ENCODE measurements at regions not wholly inside any gene's neighbourhood (a gene's known extent, or its start where the extent isn't known, plus 50 kb on each side); places are given as distances from the start of the nearest gene placed in this dataset.
"Not testable (repeated sequence)": the region's sequence is repeated elsewhere in the genome, so short reads cannot be mapped to it uniquely, and the experiment has no call there.

- H3K27me3 Mint-ChIP-seq = no peaks in the 10 kb centered on the region
- no peak overlapping the region for H3K27ac Mint-ChIP-seq
- no peaks in the 10 kb centered on the region for H3K4me1 Mint-ChIP-seq
- H3K4me3 Mint-ChIP-seq = no peak overlapping the region
- no peak for ATAC-seq
- no peaks in the 10 kb centered on the region for H3K9me3 Mint-ChIP-seq
- H3K36me3 Mint-ChIP-seq = no peaks in the 10 kb centered on the region
Observed at GRCh38 chr9:2269778-2270177, 254.6 kb downstream of the SMARCA2 start.

- Mint-ChIP-seq H3K36me3 (no peaks in the 10 kb centered on the region), H3K4me1 (no peaks in the 10 kb centered on the region), H3K27ac (no peak overlapping the region), H3K9me3 (no peaks in the 10 kb centered on the region), H3K27me3 (peaks cover under 1% of the 10 kb centered on the region), H3K4me3 (no peak overlapping the region)
- no peak for ATAC-seq
Observed at GRCh38 chr9:2270565-2270964, 255.4 kb downstream of the SMARCA2 start.

GRCh38 chr9:2271426-2271825 lies 256.3 kb downstream of the SMARCA2 start:
- Mint-ChIP-seq H3K27me3 (peaks cover 9% of the 10 kb centered on the region), H3K4me1 (no peaks in the 10 kb centered on the region), H3K36me3 (no peaks in the 10 kb centered on the region), H3K9me3 (no peaks in the 10 kb centered on the region), H3K4me3 (no peak overlapping the region), H3K27ac (no peak overlapping the region)
- peak; percentile 84 for ATAC-seq

- no peak overlapping the region for H3K4me3 Mint-ChIP-seq
- ATAC-seq = no peak
Observed at GRCh38 chr9:2274762-2275161, 259.6 kb downstream of the SMARCA2 start.

GRCh38 chr9:2276296-2276695 lies 261.1 kb downstream of the SMARCA2 start:
- Mint-ChIP-seq H3K9me3 (no peaks in the 10 kb centered on the region), H3K27ac (no peak overlapping the region), H3K4me3 (no peak overlapping the region), H3K27me3 (peaks cover 24% of the 10 kb centered on the region), H3K36me3 (no peaks in the 10 kb centered on the region), H3K4me1 (no peaks in the 10 kb centered on the region)
- ATAC-seq = no peak

More at GRCh38 chr9:2274762-2275161, 259.6 kb downstream of the SMARCA2 start:
- H3K27ac Mint-ChIP-seq = no peak overlapping the region
- no peaks in the 10 kb centered on the region for H3K4me1 Mint-ChIP-seq
- no peaks in the 10 kb centered on the region for H3K36me3 Mint-ChIP-seq
- H3K27me3 Mint-ChIP-seq = peaks cover 24% of the 10 kb centered on the region
- no peaks in the 10 kb centered on the region for H3K9me3 Mint-ChIP-seq

- peaks cover 24% of the 10 kb centered on the region for H3K27me3 Mint-ChIP-seq
- H3K4me3 Mint-ChIP-seq, H3K36me3 Mint-ChIP-seq, ATAC-seq, H3K9me3 Mint-ChIP-seq, H3K27ac Mint-ChIP-seq, H3K4me1 Mint-ChIP-seq: not testable (repeated sequence)
Observed at GRCh38 chr9:2277133-2277532, 262.0 kb downstream of the SMARCA2 start.

- H3K36me3 Mint-ChIP-seq, H3K4me1 Mint-ChIP-seq, H3K27ac Mint-ChIP-seq, H3K9me3 Mint-ChIP-seq, H3K4me3 Mint-ChIP-seq, ATAC-seq: not testable (repeated sequence)
- peaks cover 24% of the 10 kb centered on the region for H3K27me3 Mint-ChIP-seq
Observed at GRCh38 chr9:2277644-2278043, 262.5 kb downstream of the SMARCA2 start.

- not testable (repeated sequence) for ATAC-seq, H3K4me1 Mint-ChIP-seq, H3K27ac Mint-ChIP-seq, H3K4me3 Mint-ChIP-seq, H3K36me3 Mint-ChIP-seq, H3K9me3 Mint-ChIP-seq
- H3K27me3 Mint-ChIP-seq = peaks cover 24% of the 10 kb centered on the region
Observed at GRCh38 chr9:2279138-2279537, 264.0 kb downstream of the SMARCA2 start.

- no peak for ATAC-seq
- no peaks in the 10 kb centered on the region for H3K4me1 Mint-ChIP-seq
- no peak overlapping the region for H3K4me3 Mint-ChIP-seq
- H3K27ac Mint-ChIP-seq = no peak overlapping the region
- H3K36me3 Mint-ChIP-seq = no peaks in the 10 kb centered on the region
- no peaks in the 10 kb centered on the region for H3K9me3 Mint-ChIP-seq
- peaks cover 17% of the 10 kb centered on the region for H3K27me3 Mint-ChIP-seq
Observed at GRCh38 chr9:2281031-2281802, 266.1 kb downstream of the SMARCA2 start.

- ATAC-seq = no peak
- Mint-ChIP-seq H3K27ac (no peak overlapping the region), H3K36me3 (no peaks in the 10 kb centered on the region), H3K9me3 (no peaks in the 10 kb centered on the region), H3K27me3 (peaks cover 11% of the 10 kb centered on the region), H3K4me1 (no peaks in the 10 kb centered on the region), H3K4me3 (no peak overlapping the region)
Observed at GRCh38 chr9:2281803-2282185, 266.6 kb downstream of the SMARCA2 start.

- Mint-ChIP-seq H3K9me3 (no peaks in the 10 kb centered on the region), H3K27ac (no peak overlapping the region), H3K4me1 (no peaks in the 10 kb centered on the region), H3K27me3 (peaks cover 6% of the 10 kb centered on the region), H3K4me3 (no peak overlapping the region), H3K36me3 (no peaks in the 10 kb centered on the region)
- ATAC-seq = no peak
Observed at GRCh38 chr9:2284770-2285169, 269.6 kb downstream of the SMARCA2 start.

- H3K4me3 Mint-ChIP-seq = no peak overlapping the region
- no peaks in the 10 kb centered on the region for H3K4me1 Mint-ChIP-seq
- peaks cover 7% of the 10 kb centered on the region for H3K27me3 Mint-ChIP-seq
- H3K9me3 Mint-ChIP-seq = no peaks in the 10 kb centered on the region
- no peak overlapping the region for H3K27ac Mint-ChIP-seq
- ATAC-seq = no peak
- H3K36me3 Mint-ChIP-seq = no peaks in the 10 kb centered on the region
Observed at GRCh38 chr9:2285416-2286332, 270.5 kb downstream of the SMARCA2 start.

- Mint-ChIP-seq H3K36me3 (no peaks in the 10 kb centered on the region), H3K4me3 (no peak overlapping the region), H3K4me1 (no peaks in the 10 kb centered on the region), H3K9me3 (no peaks in the 10 kb centered on the region), H3K27ac (no peak overlapping the region), H3K27me3 (peaks cover 14% of the 10 kb centered on the region)
- no peak for ATAC-seq
Observed at GRCh38 chr9:2286333-2286705, 271.2 kb downstream of the SMARCA2 start.

GRCh38 chr9:2286825-2287455 lies 271.8 kb downstream of the SMARCA2 start:
- Mint-ChIP-seq H3K36me3 (no peaks in the 10 kb centered on the region), H3K4me3 (no peak overlapping the region), H3K9me3 (no peaks in the 10 kb centered on the region), H3K27ac (no peak overlapping the region), H3K4me1 (no peaks in the 10 kb centered on the region), H3K27me3 (peaks cover 20% of the 10 kb centered on the region)
- no peak for ATAC-seq

GRCh38 chr9:2288309-2288708 lies 273.2 kb downstream of the SMARCA2 start:
- Mint-ChIP-seq H3K4me1 (no peaks in the 10 kb centered on the region), H3K4me3 (no peak overlapping the region), H3K9me3 (no peaks in the 10 kb centered on the region), H3K36me3 (no peaks in the 10 kb centered on the region), H3K27ac (no peak overlapping the region), H3K27me3 (peaks cover 25% of the 10 kb centered on the region)
- no peak for ATAC-seq
